EH (cell line): ENCODE measurements at regions not wholly inside any gene's neighbourhood (a gene's known extent, or its start where the extent isn't known, plus 50 kb on each side); places are given as distances from the start of the nearest gene placed in this dataset.
"Not testable (repeated sequence)": the region's sequence is repeated elsewhere in the genome, so short reads cannot be mapped to it uniquely, and the experiment has no call there.

Source experiments
- DNase-seq: peaks from one replicate; pipeline ENCODE4 v3.0.0-alpha.2; 2015; ENCODE audit warnings: low read depth

DNA sequence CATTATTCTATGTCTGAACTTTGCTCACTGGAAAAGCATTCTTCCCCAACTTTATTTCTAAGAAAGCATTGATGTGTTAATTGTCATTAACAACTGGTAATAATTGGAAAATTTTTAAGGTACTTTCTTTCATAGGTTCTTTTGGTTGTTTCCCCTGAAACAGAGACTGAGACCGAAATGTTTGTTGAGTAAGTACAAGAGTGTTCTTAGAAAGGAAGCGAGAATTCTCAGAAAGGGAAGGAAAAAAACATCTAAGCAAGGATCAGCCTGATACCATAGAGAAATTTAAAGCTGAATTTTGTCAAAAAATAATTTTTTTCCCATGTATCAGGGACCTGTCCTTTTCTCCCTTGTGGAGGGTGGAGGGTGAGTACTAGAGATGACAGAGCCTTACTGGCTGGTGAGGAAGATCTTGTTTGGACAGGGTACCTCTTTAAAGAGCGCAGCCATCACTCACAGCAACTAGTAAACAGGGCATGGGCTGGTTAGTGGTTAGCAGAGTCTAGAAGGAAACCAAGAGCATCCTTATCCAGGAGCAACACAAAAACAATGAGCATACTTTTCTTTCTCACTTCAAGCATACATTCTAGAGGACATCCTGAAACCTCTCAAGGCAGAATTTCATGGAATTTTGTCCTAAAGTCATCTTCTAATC is 898.5 kb downstream of the DNAH5 start:
- no peak for DNase-seq

GRCh38 chr5:13034061-13034460 is 910.4 kb downstream of the DNAH5 start:
- DNase-seq, result no peak

DNA sequence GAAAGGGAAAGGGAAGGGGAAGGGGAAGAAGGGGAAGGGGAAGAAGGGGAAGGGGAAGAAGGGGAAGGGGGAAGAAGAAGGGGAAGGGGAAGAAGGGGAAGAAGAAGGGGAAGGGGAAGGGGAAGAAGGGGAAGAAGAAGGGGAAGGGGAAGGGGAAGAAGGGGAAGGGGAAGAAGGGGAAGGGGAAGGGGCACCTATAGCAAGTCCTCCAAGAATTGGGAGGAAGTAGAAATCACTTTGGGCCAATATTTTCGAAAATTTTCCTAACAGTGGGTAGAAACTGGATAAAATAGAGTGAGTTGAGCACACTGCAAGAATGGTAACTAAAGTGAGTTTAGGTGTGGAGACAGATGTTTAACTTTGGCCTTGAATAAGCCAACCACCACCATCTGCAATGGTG is 915.3 kb downstream of the DNAH5 start:
- no peak for DNase-seq

- no peak for DNase-seq
These were observed 916.6 kb downstream of the DNAH5 start for GRCh38 chr5:13027874-13028273.

DNA sequence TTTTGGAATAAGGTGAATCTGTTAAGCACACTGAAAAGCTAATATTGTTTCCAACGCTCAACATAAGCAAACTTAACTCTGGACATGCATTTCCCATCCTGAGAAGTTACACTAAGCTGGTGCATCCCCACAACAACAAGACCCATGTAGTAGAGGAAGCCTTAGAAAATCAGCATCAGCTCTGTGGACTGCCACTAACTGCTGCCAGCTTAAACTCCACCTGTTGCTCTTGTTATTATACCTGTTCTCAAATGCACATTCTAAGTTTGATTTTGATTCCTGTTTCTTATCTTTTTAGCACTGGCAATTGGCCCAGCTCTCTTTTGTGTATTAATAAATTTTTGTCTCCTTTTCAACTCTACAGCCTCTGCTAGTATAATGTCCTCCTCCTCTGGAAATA is 924.8 kb downstream of the DNAH5 start:
- no peak for DNase-seq

- no peak for DNase-seq
These were observed 941.0 kb downstream of the DNAH5 start for GRCh38 chr5:13003457-13003856.

DNA sequence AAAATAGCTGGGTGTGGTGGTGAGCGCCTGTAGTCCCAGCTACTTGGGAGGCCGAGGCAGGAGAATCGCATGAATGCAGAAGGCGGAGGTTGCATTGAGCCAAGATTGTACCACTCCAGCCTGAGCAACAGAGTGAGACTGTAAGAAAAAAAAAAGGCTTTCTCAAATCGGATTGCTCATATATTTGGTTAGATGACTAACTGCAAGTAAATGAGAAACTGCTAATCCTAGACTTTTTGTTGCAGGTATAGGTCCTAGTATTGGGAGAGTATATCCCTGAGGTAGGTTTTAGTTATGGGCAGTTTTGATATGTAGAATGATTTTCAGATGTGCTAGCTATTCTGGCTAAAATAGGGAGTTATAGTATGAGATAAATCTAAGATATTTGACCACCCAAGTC is 944.8 kb downstream of the DNAH5 start:
- no peak for DNase-seq

- no peak for DNase-seq
These were observed 959.3 kb downstream of the DNAH5 start for GRCh38 chr5:12985142-12985541.

DNA sequence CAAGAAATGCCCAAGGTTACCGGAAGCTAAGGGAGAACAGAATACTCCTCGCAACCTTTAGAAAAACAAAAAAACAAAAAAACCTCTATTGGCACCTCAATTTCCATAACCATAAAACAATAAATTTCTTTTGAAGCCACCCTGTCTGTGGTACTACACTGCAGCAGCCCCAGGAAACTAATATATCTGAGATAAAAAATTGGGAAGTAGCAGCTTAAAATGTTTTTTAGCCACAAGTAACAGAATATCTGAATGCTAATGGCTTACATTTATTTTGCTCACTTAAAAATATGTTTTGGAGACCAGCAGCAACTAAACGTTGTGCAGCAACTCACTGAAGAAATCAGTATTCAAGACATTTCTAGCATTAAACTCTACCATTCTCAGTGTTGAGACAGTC is 969.6 kb downstream of the DNAH5 start:
- no peak for DNase-seq

DNA sequence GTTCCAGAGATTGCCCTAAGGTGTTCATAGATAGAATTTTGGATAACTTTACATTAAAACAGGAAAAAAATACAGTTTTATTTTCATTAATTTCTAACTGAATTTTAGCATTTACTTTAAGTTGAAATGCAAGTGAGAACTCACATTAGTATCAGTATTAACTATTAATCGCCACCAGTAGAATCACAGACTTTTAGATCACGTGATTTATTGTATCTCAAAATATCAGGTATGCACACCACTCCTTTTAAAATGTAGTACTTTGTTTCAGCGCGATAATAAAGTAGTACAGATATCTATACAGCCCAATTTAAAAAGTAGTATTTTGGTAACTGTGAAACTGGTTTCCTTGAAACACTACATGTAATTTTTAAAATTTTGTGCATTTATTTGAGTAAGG is 978.7 kb downstream of the DNAH5 start:
- DNase-seq, result no peak

- no peak for DNase-seq
These were observed 984.8 kb downstream of the DNAH5 start for GRCh38 chr5:12959713-12960112.

- no peak for DNase-seq
These were observed 992.1 kb downstream of the DNAH5 start for GRCh38 chr5:12952409-12952808.

GRCh38 chr5:12951846-12952245 is 992.6 kb downstream of the DNAH5 start:
- DNase-seq, result no peak

DNA sequence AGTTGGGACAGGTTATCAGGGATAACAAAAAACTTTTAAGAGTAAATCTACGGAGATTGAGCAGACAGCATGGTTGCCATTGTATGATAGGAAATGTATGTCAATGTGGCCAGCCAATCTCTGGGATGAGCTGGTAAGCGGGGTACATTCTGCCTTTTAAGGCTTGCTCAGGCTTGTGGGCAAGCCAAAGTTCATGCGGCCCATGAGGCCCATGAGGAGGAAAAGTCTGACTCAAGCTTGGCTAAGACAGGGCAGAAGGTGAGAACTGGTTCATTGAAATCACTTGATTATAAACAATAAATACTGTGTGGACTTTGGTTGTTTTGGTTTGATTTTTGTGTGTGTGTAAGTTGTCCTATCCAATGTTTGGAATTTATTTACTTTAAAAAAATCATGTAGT is 997.1 kb downstream of the DNAH5 start:
- DNase-seq, result no peak

- not testable (repeated sequence) for DNase-seq
These were observed 999.0 kb downstream of the DNAH5 start for GRCh38 chr5:12945477-12945876.

DNA sequence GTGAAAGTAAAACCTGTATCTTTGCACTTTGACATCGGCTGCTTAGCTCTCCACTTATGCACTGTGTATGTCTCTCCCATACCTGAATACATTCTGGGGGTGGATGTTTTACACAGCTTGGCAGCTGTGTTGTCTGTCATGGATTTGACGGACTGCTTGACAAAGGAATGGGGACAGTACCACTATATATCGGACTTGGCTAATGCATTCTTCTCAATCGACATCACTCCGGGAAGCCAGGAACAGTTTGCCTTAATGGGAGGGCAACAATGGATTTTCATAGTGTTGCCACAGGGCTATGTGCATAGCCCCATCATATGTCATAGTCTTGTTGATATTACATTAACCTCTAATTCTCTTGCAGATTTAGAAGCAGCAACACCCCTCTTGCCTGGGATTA is 1008.3 kb downstream of the DNAH5 start:
- DNase-seq, result no peak

GRCh38 chr5:12934722-12935121 is 1009.8 kb downstream of the DNAH5 start:
- no peak for DNase-seq

DNA sequence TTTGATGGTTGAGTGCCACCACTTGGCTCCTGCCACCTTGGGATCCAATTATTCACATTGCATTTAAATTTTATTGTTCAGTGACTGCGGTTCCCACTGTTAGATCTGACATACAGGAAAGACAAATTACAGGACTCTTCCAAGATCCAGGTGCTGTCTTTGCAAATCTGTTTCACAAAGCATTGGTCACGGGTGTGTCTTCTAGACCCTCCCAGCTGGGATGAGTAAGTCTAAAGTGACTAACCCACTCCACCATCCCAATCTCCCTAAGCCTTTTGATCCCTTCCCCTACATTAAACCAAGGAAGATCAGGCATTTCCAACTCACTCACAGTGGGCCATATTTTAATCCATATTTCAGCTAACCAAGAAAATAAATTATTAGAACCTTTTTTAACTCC is 1016.3 kb upstream of the CTNND2 start:
- no peak for DNase-seq

- no peak for DNase-seq
These were observed 1006.9 kb upstream of the CTNND2 start for GRCh38 chr5:12911156-12911555.

DNA sequence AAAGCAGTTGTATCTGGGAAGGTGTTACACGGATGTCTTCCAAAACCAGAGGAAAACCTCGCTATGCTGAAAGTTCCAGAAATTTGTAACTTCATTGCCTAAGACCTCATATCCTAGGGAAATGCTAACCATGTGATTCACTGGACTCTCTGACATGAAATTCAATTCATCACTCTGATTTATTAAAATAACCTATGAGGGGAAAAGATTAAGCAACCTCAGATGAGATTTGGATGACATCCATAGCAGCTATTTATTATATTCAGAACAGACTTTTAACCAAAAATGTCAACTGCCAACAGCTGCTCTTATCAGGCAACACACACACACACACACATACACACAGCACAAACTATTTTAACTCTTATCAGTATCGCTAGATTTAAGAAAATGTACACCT is 1006.4 kb upstream of the CTNND2 start:
- no peak for DNase-seq

- DNase-seq, result no peak
These were observed 998.4 kb upstream of the CTNND2 start for GRCh38 chr5:12902611-12903010.

GRCh38 chr5:12901696-12902095 is 997.5 kb upstream of the CTNND2 start:
- DNase-seq, result no peak

- no peak for DNase-seq
These were observed 991.8 kb upstream of the CTNND2 start for GRCh38 chr5:12896086-12896485.

GRCh38 chr5:12885018-12885417 is 980.8 kb upstream of the CTNND2 start:
- DNase-seq, result no peak

DNA sequence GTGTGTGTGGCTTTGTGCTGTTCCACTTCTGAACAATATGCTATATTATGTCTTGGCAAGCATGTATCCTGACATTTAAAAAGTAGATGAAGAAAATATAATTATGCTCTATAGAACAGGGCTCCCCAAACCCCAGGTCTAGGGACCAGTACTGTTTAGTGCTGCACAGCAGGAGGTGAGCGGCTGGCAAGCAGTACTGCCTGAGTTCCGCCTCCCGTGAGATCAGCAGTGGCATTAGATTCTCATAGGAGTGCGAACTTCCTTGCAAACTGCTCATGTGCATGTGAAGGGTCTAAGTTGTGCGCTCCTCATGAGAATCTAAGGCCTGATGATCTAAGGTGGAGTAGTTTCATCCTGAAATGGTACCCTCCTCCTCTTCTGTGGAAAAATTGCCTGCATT is 979.1 kb upstream of the CTNND2 start:
- no peak for DNase-seq
